ENCODE measurements at regions not wholly inside any gene's neighbourhood (a gene's known extent, or its start where the extent isn't known, plus 50 kb on each side); places are given as distances from the start of the nearest gene placed in this dataset.

- H3K9ac ChIP-seq (replicated peaks; ENCODE audit: extremely low read depth, insufficient read depth, low read length), result no peak overlapping the region
- intact Hi-C loops (cut with micrococcal nuclease), result no loop called here
- dilution Hi-C loops (cut with MboI; ENCODE audit: extremely low pct_ligation_motif_present, low sequenced_read_pairs), result no loop called here
- FAIRE-seq (no peak), DNase-seq (ENCODE audit: low read depth, low spot score) (no peak)
- TF ChIP-seq MAX (IDR thresholded peaks at IDR 0.05; ENCODE audit: insufficient read depth, insufficient read length) (no peak), GATA2 (IDR thresholded peaks at IDR 0.05; ENCODE audit: insufficient read depth, insufficient read length, low read depth, low read length) (no peak), MYC (IDR thresholded peaks at IDR 0.05; ENCODE audit: low read depth, low read length) (no peak), FOS (IDR thresholded peaks at IDR 0.05; ENCODE audit: borderline replicate concordance, insufficient read depth, low read length) (no peak), CTCF (IDR thresholded peaks at IDR 0.05; ENCODE audit: extremely low read depth in 1 of 2, insufficient read depth in 1 of 2, low read depth in 1 of 2, low read length in 2 of 2) (no peak), JUN (IDR thresholded peaks at IDR 0.05; ENCODE audit: borderline replicate concordance, insufficient read depth, insufficient read length, low read depth) (no peak), POLR2A (IDR thresholded peaks at IDR 0.05; ENCODE audit: low read depth, low read length) (no peak), EZH2 (IDR thresholded peaks at IDR 0.05; ENCODE audit: borderline replicate concordance, low read depth, low read length, severe bottlenecking) (no peak), POLR2AphosphoS5 (IDR thresholded peaks at IDR 0.05; ENCODE audit: insufficient read depth, low read depth, low read length) (no peak)
- H3K9me3 ChIP-seq (replicated peaks; ENCODE audit: control insufficient read depth, insufficient read depth, low read length), result no peaks in the 10 kb centered on the region
- ChIA-PET CTCF (no interaction called here), POLR2A (no interaction called here)
- no peaks in the 10 kb centered on the region for H3K4me1 ChIP-seq (ENCODE audit: control insufficient read depth, extremely low read depth, insufficient read depth, low read length)
- H2AFZ ChIP-seq (ENCODE audit: low read depth, low read length), result no peak overlapping the region
- no peaks in the 10 kb centered on the region for H3K9me1 ChIP-seq (replicated peaks; ENCODE audit: control insufficient read depth, extremely low read depth, insufficient read depth, low read length)
- no peaks in the 10 kb centered on the region for H3K79me2 ChIP-seq (ENCODE audit: control insufficient read depth, insufficient read depth, low read length)
- H3K36me3 ChIP-seq (ENCODE audit: control insufficient read depth in 2 of 2, extremely low read depth in 1 of 2, insufficient read depth in 2 of 2, low read length in 2 of 2), result no peaks in the 10 kb centered on the region
- no TSS peak for BruUV-seq (replicated peaks)
- no peak overlapping the region for H3K4me3 ChIP-seq (replicated peaks in 1 of 3; ENCODE audit: insufficient read depth in 1 of 3, low read depth in 1 of 3, low read length in 3 of 3)
- H3K27ac ChIP-seq (ENCODE audit: insufficient read depth, low read depth, low read length), result no peak overlapping the region
- H4K20me1 ChIP-seq (replicated peaks; ENCODE audit: control insufficient read depth, extremely low read depth, insufficient read depth, low read length), result no peaks in the 10 kb centered on the region
- no peaks in the 10 kb centered on the region for H3K27me3 ChIP-seq (ENCODE audit: control insufficient read depth in 2 of 2, insufficient read depth in 2 of 2, low read length in 2 of 2)
- H3K4me2 ChIP-seq (ENCODE audit: insufficient read depth, low read length), result no peak overlapping the region
These were observed 140.8 kb downstream of the HAPSTR1 start for GRCh38 chr16:9232102-9232770.
